Tibial artery (tissue), 4 donors: ENCODE measurements at regions not wholly inside any gene's neighbourhood (a gene's known extent, or its start where the extent isn't known, plus 50 kb on each side); places are given as distances from the start of the nearest gene placed in this dataset.

ENCODE experiments used
- DNase-seq, 2 donors: peaks; one replicate each; pipeline ENCODE4 v3.0.0-alpha.2; 2019
- H3K27ac ChIP-seq, 2 donors: fragments of 200-600 bp; sonication (generic) in 1 of 2; 1 replicate in 1 of 2; 2 replicates in 1 of 2; pipeline ENCODE4 v1.5.1; 2018 to 2019; ENCODE audit warnings: mild to moderate bottlenecking in 1 of 2
- H3K27me3 ChIP-seq, 2 donors: fragments of 200-600 bp; sonication (generic) in 1 of 2; one replicate each; pipeline versions ENCODE4 v1.5.1 to v1.6.0; 2016 to 2019
- H3K36me3 ChIP-seq, 3 donors: fragments of 200-600 bp; sonication (generic) in 2 of 3; one replicate each; pipeline ENCODE4 v1.5.1; 2016 to 2019; ENCODE audit warnings: mild to moderate bottlenecking in 2 of 3
- H3K4me1 ChIP-seq, 4 donors: fragments of 200-600 bp; sonication (generic) in 2 of 4; 1 replicate in 3 of 4; 2 replicates in 1 of 4; pipeline ENCODE4 v1.5.1; 2016 to 2019
- H3K4me3 ChIP-seq, 2 donors: fragments of 200-600 bp; sonication (generic) in 1 of 2; 1 replicate in 1 of 2; 2 replicates in 1 of 2; pipeline ENCODE4 v1.5.1; 2018 to 2019; ENCODE audit warnings: mild to moderate bottlenecking in 2 of 2
- H3K9me3 ChIP-seq, 3 donors: fragments of 200-600 bp; sonication (generic) in 1 of 3; one replicate each; pipeline ENCODE4 v1.5.1; 2016 to 2019
- intact Hi-C: fragments of 100-400 bp; cut with DNase I; formaldehyde crosslinking; loops from one replicate; pipeline ENCODE4 v1.15.0; 2023; ENCODE audit warnings: low total_unique reads
- TF ChIP-seq, protein P1 (sequence below), 2 experiments: fragments of 200-600 bp in 1 of 2; fragments of 450-650 bp in 1 of 2; IDR thresholded peaks; one replicate each; pipeline ENCODE4 v1.5.1; 2017 to 2019; ENCODE audit warnings: antibody characterized with exemption in 2 of 2, mild to moderate bottlenecking in 1 of 2, moderate library complexity in 1 of 2

DNA sequence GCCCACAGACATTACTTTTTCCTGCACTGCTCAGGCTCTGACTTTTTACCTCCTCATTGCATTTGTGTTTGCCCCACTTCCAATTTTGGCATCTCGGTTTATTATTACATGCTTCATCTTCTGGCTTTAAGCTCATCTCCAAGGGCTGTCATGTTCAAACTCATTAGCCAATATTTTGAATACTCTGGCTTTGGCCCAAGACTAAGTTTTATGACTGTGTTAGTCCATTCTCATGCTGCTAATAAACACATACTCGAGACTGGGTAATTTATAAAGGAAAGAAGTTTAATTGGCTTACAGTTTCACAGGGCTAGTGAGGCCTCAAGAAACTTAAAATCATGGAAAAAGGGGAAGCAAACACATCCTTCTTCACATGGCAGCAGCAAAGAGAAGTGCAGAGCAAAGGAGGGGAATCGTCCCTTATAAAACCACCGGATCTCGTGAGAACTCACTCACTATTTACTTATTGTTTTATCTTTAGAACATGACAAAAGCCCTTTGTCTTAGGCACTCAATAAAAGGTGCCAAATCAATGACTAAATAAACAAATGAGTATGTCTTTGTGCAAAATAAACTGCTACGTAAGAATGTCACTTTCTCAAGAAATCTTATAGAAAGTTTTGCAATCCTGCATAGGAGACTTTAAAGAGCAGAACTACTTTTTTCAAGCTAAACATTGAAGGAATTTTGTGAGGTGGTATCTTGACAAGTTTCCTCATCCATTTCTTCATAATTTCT, 233.4 kb upstream of the SPRY2 start:
- Histone ChIP-seq H3K4me3 (no peak overlapping the region), H3K36me3 (no peaks in the 10 kb centered on the region), H3K4me1 (no peaks in the 10 kb centered on the region), H3K9me3 (no peaks in the 10 kb centered on the region), H3K27ac (no peak overlapping the region), H3K27me3 (no peaks in the 10 kb centered on the region)
- no peak for DNase-seq
- TF ChIP-seq, protein P1, sequence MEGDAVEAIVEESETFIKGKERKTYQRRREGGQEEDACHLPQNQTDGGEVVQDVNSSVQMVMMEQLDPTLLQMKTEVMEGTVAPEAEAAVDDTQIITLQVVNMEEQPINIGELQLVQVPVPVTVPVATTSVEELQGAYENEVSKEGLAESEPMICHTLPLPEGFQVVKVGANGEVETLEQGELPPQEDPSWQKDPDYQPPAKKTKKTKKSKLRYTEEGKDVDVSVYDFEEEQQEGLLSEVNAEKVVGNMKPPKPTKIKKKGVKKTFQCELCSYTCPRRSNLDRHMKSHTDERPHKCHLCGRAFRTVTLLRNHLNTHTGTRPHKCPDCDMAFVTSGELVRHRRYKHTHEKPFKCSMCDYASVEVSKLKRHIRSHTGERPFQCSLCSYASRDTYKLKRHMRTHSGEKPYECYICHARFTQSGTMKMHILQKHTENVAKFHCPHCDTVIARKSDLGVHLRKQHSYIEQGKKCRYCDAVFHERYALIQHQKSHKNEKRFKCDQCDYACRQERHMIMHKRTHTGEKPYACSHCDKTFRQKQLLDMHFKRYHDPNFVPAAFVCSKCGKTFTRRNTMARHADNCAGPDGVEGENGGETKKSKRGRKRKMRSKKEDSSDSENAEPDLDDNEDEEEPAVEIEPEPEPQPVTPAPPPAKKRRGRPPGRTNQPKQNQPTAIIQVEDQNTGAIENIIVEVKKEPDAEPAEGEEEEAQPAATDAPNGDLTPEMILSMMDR (IDR thresholded peaks at IDR 0.05): no peak
- intact Hi-C loops: no loop called here

GRCh38 chr13:80572923-80573316, 232.0 kb upstream of the SPRY2 start:
- no peak for DNase-seq
- H3K9me3 ChIP-seq: no peaks in the 10 kb centered on the region
- no peak overlapping the region for H3K27ac ChIP-seq
- intact Hi-C loops: no loop called here
- no peaks in the 10 kb centered on the region for H3K36me3 ChIP-seq
- H3K4me3 ChIP-seq: no peak overlapping the region
- H3K27me3 ChIP-seq: no peaks in the 10 kb centered on the region
- no peaks in the 10 kb centered on the region for H3K4me1 ChIP-seq
- TF ChIP-seq, protein P1 (IDR thresholded peaks at IDR 0.05): no peak

DNA sequence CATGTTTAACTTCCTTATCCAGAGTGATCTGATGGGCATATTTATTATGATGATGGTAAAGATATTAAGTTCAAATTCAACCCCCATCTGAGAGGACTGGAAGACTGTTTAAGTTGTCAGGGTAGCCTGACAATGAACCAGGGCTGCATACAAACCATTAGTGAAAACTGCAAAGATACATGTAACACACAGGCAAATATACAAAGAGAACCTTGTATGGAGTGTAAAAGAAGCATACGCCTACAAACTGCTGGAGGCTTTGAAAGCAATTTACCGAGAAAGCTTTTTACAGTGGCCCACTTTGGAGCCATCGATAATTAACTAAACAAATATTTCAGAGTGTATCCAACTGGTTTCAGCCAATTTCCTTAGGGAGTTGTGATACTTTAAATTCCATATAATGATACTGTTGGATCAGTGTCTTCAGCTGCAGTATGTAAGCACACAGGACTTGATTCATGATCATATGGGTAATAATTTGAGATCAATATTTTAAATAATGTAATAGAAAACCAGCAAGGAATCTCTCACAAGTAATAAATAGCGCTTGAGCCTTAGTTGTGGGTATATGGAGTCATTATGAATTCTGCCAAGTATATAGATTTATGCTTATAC, 231.5 kb upstream of the SPRY2 start:
- Histone ChIP-seq H3K4me3 (no peak overlapping the region), H3K36me3 (no peaks in the 10 kb centered on the region), H3K27ac (no peak overlapping the region), H3K4me1 (no peaks in the 10 kb centered on the region), H3K27me3 (no peaks in the 10 kb centered on the region), H3K9me3 (no peaks in the 10 kb centered on the region)
- intact Hi-C loops: no loop called here
- TF ChIP-seq, protein P1 (IDR thresholded peaks at IDR 0.05): no peak
- no peak for DNase-seq

DNA sequence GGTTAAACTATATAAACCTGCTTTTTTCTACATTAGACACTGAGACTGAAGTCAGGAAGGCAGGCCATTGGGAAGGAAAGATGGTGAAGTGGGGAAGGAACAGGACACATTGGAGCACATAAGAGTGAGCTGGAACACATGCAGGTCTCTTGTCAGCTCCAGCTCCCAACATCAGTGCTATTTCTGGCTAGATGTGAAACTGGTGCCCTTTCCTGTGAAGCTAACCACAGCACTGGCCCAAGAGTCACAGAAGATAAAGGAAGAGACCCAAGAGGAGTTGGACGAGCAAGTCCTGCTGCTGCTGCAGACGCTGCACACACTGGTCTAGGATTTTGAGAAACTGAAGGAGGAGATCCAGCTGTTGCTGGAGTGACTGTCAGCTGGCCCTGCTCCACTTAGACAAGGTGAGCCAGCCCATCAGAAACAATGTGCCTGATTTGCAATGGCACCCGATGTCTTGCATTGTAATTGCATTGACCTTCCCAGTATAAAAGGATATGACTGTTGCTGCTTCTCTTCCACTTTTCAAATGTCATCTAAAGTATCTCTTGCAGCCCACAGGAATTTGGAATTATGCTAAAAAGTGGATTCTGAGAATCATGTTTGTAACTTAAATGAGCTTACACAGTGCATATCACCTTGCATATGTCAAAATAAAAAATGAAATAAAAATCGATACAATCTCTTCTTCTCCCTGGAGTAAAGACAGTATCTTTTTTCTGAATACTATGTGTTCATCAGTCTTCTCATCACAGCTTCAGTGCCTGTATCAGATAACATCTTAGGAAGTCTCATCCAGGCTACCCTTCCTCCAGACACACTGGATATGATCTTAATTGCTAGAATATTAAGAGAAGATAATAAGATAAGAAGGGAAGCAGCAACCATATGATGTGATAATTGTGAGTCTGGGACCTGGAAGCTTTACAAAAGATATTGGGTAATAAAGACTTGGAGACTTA, 230.7 kb upstream of the SPRY2 start:
- no peaks in the 10 kb centered on the region for H3K9me3 ChIP-seq
- TF ChIP-seq, protein P1 (IDR thresholded peaks at IDR 0.05): no peak
- intact Hi-C loops: no loop called here
- H3K4me1 ChIP-seq: no peaks in the 10 kb centered on the region
- H3K4me3 ChIP-seq: no peak overlapping the region
- no peaks in the 10 kb centered on the region for H3K27me3 ChIP-seq
- DNase-seq: no peak
- H3K27ac ChIP-seq: no peak overlapping the region
- no peaks in the 10 kb centered on the region for H3K36me3 ChIP-seq

DNA sequence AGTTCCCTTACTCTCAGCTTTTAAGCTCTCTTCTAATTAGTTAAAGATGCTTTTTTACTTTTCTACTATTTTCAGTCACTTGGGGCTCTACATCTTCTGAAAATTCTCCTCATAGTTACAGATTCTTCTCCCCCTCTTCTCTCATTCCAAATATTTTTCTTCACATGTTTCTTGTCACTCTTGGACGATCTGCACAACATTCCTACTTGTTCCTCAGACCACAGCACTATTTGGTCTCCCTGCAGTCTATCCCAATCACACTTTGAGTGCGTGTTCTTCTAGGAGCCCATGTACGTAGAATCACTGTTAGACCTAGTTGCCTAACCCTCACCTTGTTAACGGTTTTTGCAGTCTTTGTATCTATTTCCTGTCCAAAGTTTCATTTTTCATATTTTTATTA, 222.5 kb upstream of the SPRY2 start:
- Histone ChIP-seq H3K4me3 (no peak overlapping the region), H3K36me3 (no peaks in the 10 kb centered on the region), H3K4me1 (no peaks in the 10 kb centered on the region), H3K9me3 (no peaks in the 10 kb centered on the region), H3K27ac (no peak overlapping the region), H3K27me3 (no peaks in the 10 kb centered on the region)
- TF ChIP-seq, protein P1 (IDR thresholded peaks at IDR 0.05): no peak
- no peak for DNase-seq
- intact Hi-C loops: no loop called here
